A549 (cell line): ENCODE measurements at regions not wholly inside any gene's neighbourhood (a gene's known extent, or its start where the extent isn't known, plus 50 kb on each side); places are given as distances from the start of the nearest gene placed in this dataset.

ENCODE experiments used
- ATAC-seq, 2 experiments: fragments of 200-7000 bp in 1 of 2; fragments of >200 bp in 1 of 2; cut with Nextera tagmentation in 1 of 2; cut with Tn5 transposase in 1 of 2; 3 replicates each; pipeline versions ENCODE4 v1.8.0 to v1.9.1; 2018 to 2020; ENCODE audit warnings: mild to moderate bottlenecking in 1 of 2, moderate library complexity in 1 of 2
- CTCF ChIA-PET: fragments of 300-600 bp; sonication (Branson Sonifier 250); formaldehyde crosslinking; extraction: SDS; loops from one replicate; lab custom pipeline; 2021; ENCODE audit warnings: antibody characterized with exemption, inconsistent platforms; lab: Yijun Ruan, JAX
- POLR2A ChIA-PET: fragments of 350-600 bp; formaldehyde crosslinking; extraction: SDS; loops from one replicate; lab custom pipeline; 2021; ENCODE audit warnings: antibody characterized with exemption, inconsistent platforms; lab: Yijun Ruan, JAX
- DNase-seq, 2 experiments: peaks; one replicate each; pipeline versions ENCODE4 v3.0.0 to v3.0.0-alpha.2; 2011 to 2016; ENCODE audit warnings: low read depth in 1 of 2, low spot score in 1 of 2
- FAIRE-seq: peaks from 2 replicates; lab custom pipeline; 2011; peaks lifted over from hg19 to GRCh38; lab: Jason Lieb, UNC
- H3K27ac ChIP-seq, 2 experiments: fragments of >200 bp; sonication (Bioruptor Twin); formaldehyde crosslinking; 3 replicates each; pipeline ENCODE4 v1.5.1; 2016 to 2017
- H3K4me1 ChIP-seq: fragments of >200 bp; sonication (Bioruptor Twin); formaldehyde crosslinking; 3 replicates; pipeline ENCODE4 v1.6.1; 2016
- H3K4me2 ChIP-seq: fragments of >200 bp; sonication (Bioruptor Twin); formaldehyde crosslinking; 3 replicates; pipeline ENCODE4 v1.6.1; 2016
- H3K4me3 ChIP-seq: fragments of >200 bp; sonication (Bioruptor Twin); formaldehyde crosslinking; 3 replicates; pipeline ENCODE4 v1.5.1; 2016
- H3K9me3 ChIP-seq: fragments of >200 bp; sonication (Bioruptor Twin); formaldehyde crosslinking; 3 replicates; pipeline ENCODE4 v1.6.1; 2016
- BHLHE40 ChIP-seq: IDR thresholded peaks from 2 replicates; pipeline ENCODE4 v1.6.1; 2012; ENCODE audit warnings: low read depth, low read length, inconsistent platforms
- CBX8 ChIP-seq: fragments of 200-600 bp; sonication (generic); IDR thresholded peaks from 2 replicates; pipeline ENCODE4 v1.6.1; 2016
- CEBPB ChIP-seq, 2 experiments: fragments of >200 bp in 1 of 2; sonication (Bioruptor Twin) in 1 of 2; formaldehyde crosslinking in 1 of 2; IDR thresholded peaks; 2 replicates each; pipeline ENCODE4 v1.6.1; 2012 to 2016
- EHF ChIP-seq: fragments of 250-450 bp; sonication (Bioruptor Pico); IDR thresholded peaks from 2 replicates; pipeline ENCODE4 v1.5.0; 2020; ENCODE audit warnings: mild to moderate bottlenecking
- EP300 ChIP-seq, 2 experiments: fragments of >200 bp; sonication (Bioruptor Twin); formaldehyde crosslinking; IDR thresholded peaks; 2 replicates in 1 of 2; 3 replicates in 1 of 2; pipeline ENCODE4 v1.6.1; 2016 to 2017
- ESRRA ChIP-seq: fragments of 150-350 bp; IDR thresholded peaks from 2 replicates; pipeline ENCODE4 v1.6.1; 2014; ENCODE audit warnings: mild to moderate bottlenecking, low read length, borderline replicate concordance
- FOXS1 ChIP-seq: fragments of 250-450 bp; sonication (Bioruptor Pico); IDR thresholded peaks from 2 replicates; pipeline ENCODE4 v1.5.0; 2020; ENCODE audit warnings: mild to moderate bottlenecking, moderate library complexity
- HEYL ChIP-seq: fragments of 250-450 bp; sonication (Bioruptor Pico); IDR thresholded peaks from 2 replicates; pipeline ENCODE4 v1.8.0; 2021; ENCODE audit warnings: mild to moderate bottlenecking, moderate library complexity
- HOXB5 ChIP-seq: fragments of 250-450 bp; sonication (Bioruptor Pico); IDR thresholded peaks from 2 replicates; pipeline ENCODE4 v1.5.0; 2020; ENCODE audit warnings: mild to moderate bottlenecking, moderate library complexity
- KDM1A ChIP-seq: fragments of 200-600 bp; sonication (generic); IDR thresholded peaks from 2 replicates; pipeline ENCODE4 v1.6.1; 2016; ENCODE audit warnings: low read depth, mild to moderate bottlenecking
- KDM5A ChIP-seq: fragments of 200-600 bp; sonication (generic); IDR thresholded peaks from 2 replicates; pipeline ENCODE4 v1.6.1; 2016; ENCODE audit warnings: antibody characterized with exemption, mild to moderate bottlenecking
- MAZ ChIP-seq: fragments of 150-350 bp; IDR thresholded peaks from 2 replicates; pipeline ENCODE4 v1.6.1; 2014; ENCODE audit warnings: antibody characterized with exemption, low read depth, low read length, borderline replicate concordance
- NPAS2 ChIP-seq: fragments of 250-450 bp; sonication (Bioruptor Pico); IDR thresholded peaks from 2 replicates; pipeline ENCODE4 v1.8.0; 2022; ENCODE audit warnings: mild to moderate bottlenecking, moderate library complexity, borderline replicate concordance
- NR3C1 ChIP-seq: fragments of >200 bp; sonication (Bioruptor Twin); formaldehyde crosslinking; IDR thresholded peaks from 3 replicates; pipeline ENCODE4 v1.6.1; 2017
- POLR2AphosphoS2 ChIP-seq: conservative IDR thresholded peaks from 2 replicates; pipeline ENCODE4 v1.6.1; 2012; ENCODE audit warnings: low read length, improper control_type of control experiment, inconsistent platforms
- RAD21 ChIP-seq, 2 experiments: fragments of >200 bp in 1 of 2; sonication (Bioruptor Twin) in 1 of 2; formaldehyde crosslinking in 1 of 2; IDR thresholded peaks in 1 of 2; conservative IDR thresholded peaks in 1 of 2; 2 replicates in 1 of 2; 3 replicates in 1 of 2; pipeline ENCODE4 v1.6.1; 2012 to 2018; ENCODE audit warnings: inconsistent platforms in 1 of 2
- RCOR1 ChIP-seq: fragments of 150-350 bp; IDR thresholded peaks from 2 replicates; pipeline ENCODE4 v1.6.1; 2014; ENCODE audit warnings: antibody characterized with exemption, low read length, low read depth
- RFX5 ChIP-seq: fragments of 450-650 bp; IDR thresholded peaks from 2 replicates; pipeline ENCODE4 v1.7.1; 2014; ENCODE audit warnings: antibody characterized with exemption, mild to moderate bottlenecking, moderate library complexity
- SREBF2 ChIP-seq: fragments of 450-650 bp; IDR thresholded peaks from 2 replicates; pipeline ENCODE4 v1.6.1; 2014; ENCODE audit warnings: mild to moderate bottlenecking, moderate library complexity
- ZFP36 ChIP-seq: fragments of 450-650 bp; IDR thresholded peaks from 2 replicates; pipeline ENCODE4 v1.6.1; 2014; ENCODE audit warnings: borderline replicate concordance; ENCODE audit not compliant: partially characterized antibody
- ZNF302 ChIP-seq: fragments of 250-450 bp; sonication (Bioruptor Pico); IDR thresholded peaks from 2 replicates; pipeline ENCODE4 v1.9.0; 2021; ENCODE audit warnings: inconsistent platforms, mild to moderate bottlenecking, moderate library complexity
- WGBS: methylation state at CpG from one replicate; pipeline ENCODE4 v1.1.6; 2017; ENCODE audit errors: missing lambda C conversion rate; 5-methylcytosine and 5-hydroxymethylcytosine counted together
- TF ChIP-seq, protein P1 (sequence below): fragments of 250-450 bp; sonication (Bioruptor Pico); IDR thresholded peaks from 2 replicates; pipeline ENCODE4 v1.5.0; 2021; ENCODE audit warnings: mild to moderate bottlenecking, moderate library complexity, borderline replicate concordance
- TF ChIP-seq, protein P2 (sequence below): IDR thresholded peaks from 2 replicates; pipeline ENCODE4 v1.6.1; 2012

DNA sequence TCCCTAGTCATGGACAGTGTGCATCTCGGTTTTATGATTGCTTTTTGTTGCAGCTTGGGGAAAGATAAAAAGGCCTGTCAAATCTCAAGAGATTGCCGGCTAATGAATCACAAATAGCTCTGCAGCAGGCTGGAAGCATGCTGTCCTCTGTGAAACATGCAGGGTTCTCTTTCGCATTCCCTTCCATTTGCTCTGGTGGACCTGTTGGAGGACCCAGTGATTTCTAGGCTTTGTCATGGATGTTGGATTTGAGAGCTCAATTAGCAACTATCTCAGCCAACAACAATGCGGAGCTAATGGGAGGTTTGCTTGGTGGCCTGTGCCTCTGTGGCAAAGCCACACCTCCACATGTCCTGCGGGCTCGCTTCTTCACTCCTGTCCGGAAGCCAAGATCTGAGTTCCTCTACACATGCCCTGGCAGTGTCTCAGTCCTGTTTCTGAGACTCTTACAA, 418.1 kb upstream of the ARGLU1 start:
- POLR2A ChIA-PET = no interaction called here
- 16% methylated on average over 7 of the region's 7 CpGs for WGBS
- no peak overlapping the region for H3K4me2 ChIP-seq

DNA sequence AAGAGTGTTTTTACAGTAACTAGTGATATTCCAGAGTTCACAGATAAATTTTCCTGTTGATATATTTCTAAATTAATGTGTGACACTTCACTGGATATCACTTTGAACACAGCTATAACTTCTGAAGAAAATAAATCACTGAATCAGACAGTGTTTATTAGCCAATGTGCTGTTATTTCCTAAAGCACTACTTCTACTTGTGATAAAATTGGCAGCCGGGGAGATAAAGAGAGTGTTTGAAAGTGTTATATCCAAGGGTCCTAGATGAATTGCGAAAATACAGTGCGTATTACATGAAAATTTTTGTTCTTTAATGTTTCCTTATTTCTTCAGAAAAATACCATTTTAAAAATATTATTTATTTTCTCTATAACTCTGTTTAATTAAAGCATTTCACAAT, 417.5 kb upstream of the ARGLU1 start:
- no peak for TF ChIP-seq EHF (CRISPR knock-in tag)
- TF ChIP-seq NPAS2 (CRISPR knock-in tag) = no peak
- TF ChIP-seq NR3C1 = no peak
- no peak for TF ChIP-seq RCOR1
- TF ChIP-seq BHLHE40 = no peak
- TF ChIP-seq, protein P1, sequence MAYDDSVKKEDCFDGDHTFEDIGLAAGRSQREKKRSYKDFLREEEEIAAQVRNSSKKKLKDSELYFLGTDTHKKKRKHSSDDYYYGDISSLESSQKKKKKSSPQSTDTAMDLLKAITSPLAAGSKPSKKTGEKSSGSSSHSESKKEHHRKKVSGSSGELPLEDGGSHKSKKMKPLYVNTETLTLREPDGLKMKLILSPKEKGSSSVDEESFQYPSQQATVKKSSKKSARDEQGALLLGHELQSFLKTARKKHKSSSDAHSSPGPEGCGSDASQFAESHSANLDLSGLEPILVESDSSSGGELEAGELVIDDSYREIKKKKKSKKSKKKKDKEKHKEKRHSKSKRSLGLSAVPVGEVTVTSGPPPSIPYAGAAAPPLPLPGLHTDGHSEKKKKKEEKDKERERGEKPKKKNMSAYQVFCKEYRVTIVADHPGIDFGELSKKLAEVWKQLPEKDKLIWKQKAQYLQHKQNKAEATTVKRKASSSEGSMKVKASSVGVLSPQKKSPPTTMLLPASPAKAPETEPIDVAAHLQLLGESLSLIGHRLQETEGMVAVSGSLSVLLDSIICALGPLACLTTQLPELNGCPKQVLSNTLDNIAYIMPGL (CRISPR knock-in tag) = no peak
- TF ChIP-seq RAD21 (conservative IDR thresholded peaks at IDR 0.05 in 1 of 2, IDR thresholded peaks at IDR 0.05 in 1 of 2) = no peak
- no peak for TF ChIP-seq SREBF2
- TF ChIP-seq ZNF302 = no peak
- no peak for TF ChIP-seq CEBPB (IDR thresholded peaks at IDR 0.05)
- no peak for TF ChIP-seq CBX8

More for the DNA sequence above, 418.1 kb upstream of the ARGLU1 start:
- no peaks in the 10 kb centered on the region for H3K9me3 ChIP-seq
- no peak overlapping the region for H3K4me3 ChIP-seq
- CTCF ChIA-PET = no interaction called here
- DNase-seq (no peak), FAIRE-seq (no peak), ATAC-seq (no peak)
- H3K4me1 ChIP-seq = no peaks in the 10 kb centered on the region
- TF ChIP-seq ZNF302 (no peak), ESRRA (no peak), KDM1A (no peak), FOXS1 (CRISPR knock-in tag) (no peak), CBX8 (no peak), EP300 (IDR thresholded peaks at IDR 0.05) (no peak), RFX5 (no peak), ZFP36 (no peak), POLR2AphosphoS2 (no peak), KDM5A (no peak), EHF (CRISPR knock-in tag) (no peak), HEYL (CRISPR knock-in tag) (no peak), RCOR1 (no peak), MAZ (no peak)
- TF ChIP-seq, all 56 proteins: peak for 0
- H3K27ac ChIP-seq = no peak overlapping the region

DNA sequence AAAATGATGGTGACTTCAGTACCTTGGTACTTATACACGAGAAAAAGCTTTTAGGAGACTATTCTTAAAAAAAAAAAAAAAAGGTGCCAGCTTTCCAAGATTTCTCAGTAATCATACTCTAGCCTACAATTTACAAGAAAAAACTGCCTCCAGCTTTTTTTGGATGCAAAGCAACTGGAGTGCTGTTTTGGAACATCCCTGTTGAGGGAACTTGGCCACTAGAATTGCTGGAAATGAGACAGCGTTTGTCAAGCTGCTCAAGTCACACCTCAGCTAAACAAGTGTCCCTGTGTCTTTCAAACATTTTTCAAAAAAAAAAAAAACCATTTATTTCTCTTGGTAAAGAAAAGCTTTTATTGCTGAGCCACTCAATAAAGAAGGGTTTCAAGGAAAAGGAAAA, 413.1 kb upstream of the ARGLU1 start:
- FAIRE-seq = no peak
- no peak for ATAC-seq
- Histone ChIP-seq H3K4me2 (no peak overlapping the region), H3K9me3 (no peaks in the 10 kb centered on the region), H3K4me1 (no peaks in the 10 kb centered on the region), H3K27ac (no peak overlapping the region), H3K4me3 (no peak overlapping the region)
- WGBS = 6% methylated on average over 2 of the region's 2 CpGs
- TF ChIP-seq, protein P2, sequence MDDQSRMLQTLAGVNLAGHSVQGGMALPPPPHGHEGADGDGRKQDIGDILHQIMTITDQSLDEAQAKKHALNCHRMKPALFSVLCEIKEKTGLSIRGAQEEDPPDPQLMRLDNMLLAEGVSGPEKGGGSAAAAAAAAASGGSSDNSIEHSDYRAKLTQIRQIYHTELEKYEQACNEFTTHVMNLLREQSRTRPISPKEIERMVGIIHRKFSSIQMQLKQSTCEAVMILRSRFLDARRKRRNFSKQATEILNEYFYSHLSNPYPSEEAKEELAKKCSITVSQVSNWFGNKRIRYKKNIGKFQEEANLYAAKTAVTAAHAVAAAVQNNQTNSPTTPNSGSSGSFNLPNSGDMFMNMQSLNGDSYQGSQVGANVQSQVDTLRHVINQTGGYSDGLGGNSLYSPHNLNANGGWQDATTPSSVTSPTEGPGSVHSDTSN = no peak
- no peak for TF ChIP-seq KDM1A
- TF ChIP-seq SREBF2 = no peak
- TF ChIP-seq HOXB5 (CRISPR knock-in tag) = no peak
- DNase-seq = no peak
- ChIA-PET CTCF (no interaction called here), POLR2A (no interaction called here)

More for the DNA sequence above, 417.5 kb upstream of the ARGLU1 start:
- no peak for DNase-seq
- CTCF ChIA-PET = no interaction called here
- H3K4me2 ChIP-seq = no peak overlapping the region
- no peaks in the 10 kb centered on the region for H3K9me3 ChIP-seq
- no peak overlapping the region for H3K4me3 ChIP-seq
- POLR2A ChIA-PET = no interaction called here
- FAIRE-seq = no peak
- 2% methylated on average over 3 of the region's 3 CpGs for WGBS
- H3K27ac ChIP-seq = no peak overlapping the region
- no peaks in the 10 kb centered on the region for H3K4me1 ChIP-seq
- no peak for ATAC-seq
